ENCODE measurements at regions not wholly inside any gene's neighbourhood (a gene's known extent, or its start where the extent isn't known, plus 50 kb on each side); places are given as distances from the start of the nearest gene placed in this dataset.

DNA sequence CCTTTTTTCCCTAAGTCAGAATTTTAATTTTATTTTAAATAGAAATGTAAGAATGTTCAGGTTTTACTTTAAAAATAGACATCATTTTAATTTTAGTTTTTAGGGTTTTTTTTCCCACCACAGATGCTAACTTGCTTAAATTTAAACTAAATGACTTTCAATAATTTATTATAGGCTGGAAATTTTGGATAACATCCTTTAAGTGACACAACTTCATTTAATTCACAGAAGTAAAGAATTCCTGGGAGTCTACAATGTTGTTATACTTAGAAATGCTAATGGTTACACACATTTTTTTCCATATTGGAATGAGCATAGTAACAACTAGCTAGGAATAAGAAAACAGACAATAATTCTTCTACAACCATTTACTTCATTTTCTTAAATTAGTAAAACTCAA lies 90.5 kb upstream of the PDE10A start:
- TF ChIP-seq, protein P1, sequence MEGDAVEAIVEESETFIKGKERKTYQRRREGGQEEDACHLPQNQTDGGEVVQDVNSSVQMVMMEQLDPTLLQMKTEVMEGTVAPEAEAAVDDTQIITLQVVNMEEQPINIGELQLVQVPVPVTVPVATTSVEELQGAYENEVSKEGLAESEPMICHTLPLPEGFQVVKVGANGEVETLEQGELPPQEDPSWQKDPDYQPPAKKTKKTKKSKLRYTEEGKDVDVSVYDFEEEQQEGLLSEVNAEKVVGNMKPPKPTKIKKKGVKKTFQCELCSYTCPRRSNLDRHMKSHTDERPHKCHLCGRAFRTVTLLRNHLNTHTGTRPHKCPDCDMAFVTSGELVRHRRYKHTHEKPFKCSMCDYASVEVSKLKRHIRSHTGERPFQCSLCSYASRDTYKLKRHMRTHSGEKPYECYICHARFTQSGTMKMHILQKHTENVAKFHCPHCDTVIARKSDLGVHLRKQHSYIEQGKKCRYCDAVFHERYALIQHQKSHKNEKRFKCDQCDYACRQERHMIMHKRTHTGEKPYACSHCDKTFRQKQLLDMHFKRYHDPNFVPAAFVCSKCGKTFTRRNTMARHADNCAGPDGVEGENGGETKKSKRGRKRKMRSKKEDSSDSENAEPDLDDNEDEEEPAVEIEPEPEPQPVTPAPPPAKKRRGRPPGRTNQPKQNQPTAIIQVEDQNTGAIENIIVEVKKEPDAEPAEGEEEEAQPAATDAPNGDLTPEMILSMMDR (conservative IDR thresholded peaks at IDR 0.05; ENCODE audit: low read length): no peak
- TF ChIP-seq EZH2phosphoT487 (IDR thresholded peaks at IDR 0.05; ENCODE audit: borderline replicate concordance): no peak
- no peak overlapping the region for H2AFZ ChIP-seq (ENCODE audit: low read length)
- no peak overlapping the region for H3K4me3 ChIP-seq (ENCODE audit: low read length, poor library complexity, severe bottlenecking)
- H3K9me3 ChIP-seq (ENCODE audit: insufficient read depth, low read depth, low read length): peaks cover 6% of the 10 kb centered on the region; the same call in 1 of the 2 replicates
- no peak overlapping the region for H3K9ac ChIP-seq (ENCODE audit: low read depth, low read length, poor library complexity, severe bottlenecking)
- H3K36me3 ChIP-seq (ENCODE audit: insufficient read depth, low read length): no peaks in the 10 kb centered on the region
- no peaks in the 10 kb centered on the region for H3K4me1 ChIP-seq (ENCODE audit: insufficient read depth, low read length, poor library complexity, severe bottlenecking)
- no peaks in the 10 kb centered on the region for H3F3A ChIP-seq (ENCODE audit: low read depth)
- H4K20me1 ChIP-seq (ENCODE audit: insufficient read depth, low read length, poor library complexity, severe bottlenecking): no peaks in the 10 kb centered on the region
- H3K4me2 ChIP-seq (ENCODE audit: low read depth, low read length, poor library complexity, severe bottlenecking): no peak overlapping the region
- no peaks in the 10 kb centered on the region for H3K79me2 ChIP-seq (ENCODE audit: insufficient read depth, low read length)
- H3K9me2 ChIP-seq (replicated peaks; ENCODE audit: low read depth, low read length): no peaks in the 10 kb centered on the region
- H3K27me3 ChIP-seq (ENCODE audit: insufficient read depth, low read length, poor library complexity, severe bottlenecking): no peaks in the 10 kb centered on the region

DNA sequence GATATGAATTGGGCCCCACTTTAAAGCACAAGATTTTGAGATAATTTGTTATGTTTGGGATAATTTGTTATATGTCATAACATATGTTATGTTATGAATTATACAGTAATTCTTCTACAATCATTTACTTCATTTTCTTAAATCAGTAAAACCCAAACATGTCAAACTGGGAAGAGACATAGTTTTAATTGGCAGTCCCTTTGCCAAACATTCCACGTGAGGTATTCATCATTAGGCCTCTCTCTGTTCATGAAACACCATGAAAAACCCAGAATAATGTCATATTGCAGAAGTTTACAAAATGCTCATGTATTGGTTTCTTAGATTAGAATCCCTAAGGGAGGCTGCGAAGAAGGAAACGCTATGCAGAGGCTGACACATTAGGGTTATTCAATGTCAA lies 89.4 kb upstream of the PDE10A start:
- Histone ChIP-seq H3F3A (ENCODE audit: low read depth) (no peaks in the 10 kb centered on the region), H3K9ac (ENCODE audit: low read depth, low read length, poor library complexity, severe bottlenecking) (no peak overlapping the region), H3K4me2 (ENCODE audit: low read depth, low read length, poor library complexity, severe bottlenecking) (no peak overlapping the region), H4K20me1 (ENCODE audit: insufficient read depth, low read length, poor library complexity, severe bottlenecking) (no peaks in the 10 kb centered on the region), H3K4me1 (ENCODE audit: insufficient read depth, low read length, poor library complexity, severe bottlenecking) (no peaks in the 10 kb centered on the region), H3K27me3 (ENCODE audit: insufficient read depth, low read length, poor library complexity, severe bottlenecking) (no peaks in the 10 kb centered on the region), H3K4me3 (ENCODE audit: low read length, poor library complexity, severe bottlenecking) (no peak overlapping the region), H2AFZ (ENCODE audit: low read length) (no peak overlapping the region), H3K9me3 (ENCODE audit: insufficient read depth, low read depth, low read length) (peaks cover 6% of the 10 kb centered on the region; the same call in 1 of the 2 replicates), H3K9me2 (replicated peaks; ENCODE audit: low read depth, low read length) (no peaks in the 10 kb centered on the region), H3K79me2 (ENCODE audit: insufficient read depth, low read length) (no peaks in the 10 kb centered on the region), H3K36me3 (ENCODE audit: insufficient read depth, low read length) (no peaks in the 10 kb centered on the region)
- TF ChIP-seq, protein P1 (conservative IDR thresholded peaks at IDR 0.05; ENCODE audit: low read length): no peak

DNA sequence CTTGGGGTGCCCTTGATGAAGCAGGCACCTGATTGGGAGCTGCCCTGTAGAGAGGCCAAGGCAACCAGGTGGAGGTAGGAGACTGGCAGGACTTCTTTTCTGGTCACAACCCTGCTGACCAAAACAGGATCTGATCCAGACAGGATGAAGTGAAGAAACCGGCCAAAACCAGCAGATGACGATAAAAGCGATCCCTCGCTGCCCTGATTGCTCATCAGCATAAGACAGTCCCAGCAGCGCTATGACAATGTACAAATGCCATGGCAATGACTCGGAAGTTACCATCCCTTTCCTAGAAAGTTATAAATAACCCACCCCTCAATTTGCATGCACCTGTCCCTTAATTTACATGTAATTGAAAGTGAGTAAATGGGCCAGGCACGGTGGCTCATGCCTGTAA lies 88.4 kb upstream of the PDE10A start:
- Histone ChIP-seq H3K4me3 (ENCODE audit: low read length, poor library complexity, severe bottlenecking) (no peak overlapping the region), H3K27me3 (ENCODE audit: insufficient read depth, low read length, poor library complexity, severe bottlenecking) (no peaks in the 10 kb centered on the region), H3K79me2 (ENCODE audit: insufficient read depth, low read length) (no peaks in the 10 kb centered on the region), H3K9me3 (ENCODE audit: insufficient read depth, low read depth, low read length) (peaks cover 6% of the 10 kb centered on the region; the same call in 1 of the 2 replicates), H3K36me3 (ENCODE audit: insufficient read depth, low read length) (no peaks in the 10 kb centered on the region), H3K4me1 (ENCODE audit: insufficient read depth, low read length, poor library complexity, severe bottlenecking) (no peaks in the 10 kb centered on the region), H3K9ac (ENCODE audit: low read depth, low read length, poor library complexity, severe bottlenecking) (no peak overlapping the region), H2AFZ (ENCODE audit: low read length) (no peak overlapping the region), H3K4me2 (ENCODE audit: low read depth, low read length, poor library complexity, severe bottlenecking) (no peak overlapping the region), H4K20me1 (ENCODE audit: insufficient read depth, low read length, poor library complexity, severe bottlenecking) (no peaks in the 10 kb centered on the region), H3F3A (ENCODE audit: low read depth) (no peaks in the 10 kb centered on the region), H3K9me2 (replicated peaks; ENCODE audit: low read depth, low read length) (no peaks in the 10 kb centered on the region)
- TF ChIP-seq EZH2phosphoT487 (IDR thresholded peaks at IDR 0.05; ENCODE audit: borderline replicate concordance): no peak
- TF ChIP-seq, protein P1 (conservative IDR thresholded peaks at IDR 0.05; ENCODE audit: low read length): no peak
